SHP77 (cell line): ENCODE measurements at regions not wholly inside any gene's neighbourhood (a gene's known extent, or its start where the extent isn't known, plus 50 kb on each side); places are given as distances from the start of the nearest gene placed in this dataset.
"Not testable (repeated sequence)": the region's sequence is repeated elsewhere in the genome, so short reads cannot be mapped to it uniquely, and the experiment has no call there.

Source experiments
- DNase-seq, 2 experiments: peaks; one replicate each; lab custom pipeline; 2025; lab: John Stamatoyannopoulos, UW

DNA sequence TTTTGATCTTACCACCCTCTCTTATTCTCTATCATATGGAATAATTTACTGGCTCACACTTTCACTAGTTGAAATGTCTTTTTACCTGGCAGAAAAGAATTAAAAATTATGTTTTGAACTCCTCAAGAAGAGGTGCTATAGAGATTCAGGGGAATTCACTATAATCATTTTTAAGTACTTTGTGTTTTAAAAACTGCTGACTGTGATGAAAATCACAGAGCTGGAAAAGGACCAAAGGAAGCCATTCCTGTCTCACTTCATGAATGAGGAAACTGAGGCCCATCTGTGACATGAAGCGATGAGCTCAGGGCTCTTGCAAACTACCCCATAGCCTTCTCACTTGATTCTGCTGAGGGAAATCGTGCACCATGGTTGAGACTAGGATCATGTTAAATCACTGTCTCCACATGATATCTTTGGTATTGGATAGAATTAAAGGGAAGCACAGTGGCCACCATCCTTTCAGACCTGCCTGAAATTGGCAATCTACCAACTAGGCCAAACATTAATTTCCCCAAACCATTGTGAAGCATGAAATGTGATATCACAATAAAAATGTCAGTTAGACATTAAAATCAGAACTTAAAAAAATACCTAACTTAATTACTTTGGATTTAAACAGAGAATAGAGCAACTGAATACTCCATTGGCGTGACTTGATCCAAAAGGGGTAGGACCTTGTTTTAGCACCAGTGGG lies 141.0 kb downstream of the FZD1 start:
- no peak for DNase-seq

DNA sequence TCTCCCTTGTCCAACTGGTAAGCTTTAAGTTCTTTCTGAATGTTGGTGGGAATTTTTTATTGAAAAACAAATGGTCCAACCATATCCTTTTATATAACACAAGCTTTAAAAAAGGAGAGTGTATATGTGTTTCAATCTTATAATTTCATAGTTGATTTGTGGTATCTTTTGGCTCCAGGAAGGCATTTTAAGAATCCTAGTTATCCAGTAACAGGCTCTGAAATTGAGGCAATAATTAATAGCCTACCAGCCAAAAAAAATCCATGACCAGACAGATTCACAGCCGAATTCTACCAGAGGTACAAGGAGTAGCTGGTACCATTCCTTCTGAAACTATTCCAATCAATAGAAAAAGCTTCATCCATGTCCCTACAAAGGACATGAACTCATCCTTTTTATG lies 141.6 kb downstream of the FZD1 start:
- not testable (repeated sequence) for DNase-seq

DNA sequence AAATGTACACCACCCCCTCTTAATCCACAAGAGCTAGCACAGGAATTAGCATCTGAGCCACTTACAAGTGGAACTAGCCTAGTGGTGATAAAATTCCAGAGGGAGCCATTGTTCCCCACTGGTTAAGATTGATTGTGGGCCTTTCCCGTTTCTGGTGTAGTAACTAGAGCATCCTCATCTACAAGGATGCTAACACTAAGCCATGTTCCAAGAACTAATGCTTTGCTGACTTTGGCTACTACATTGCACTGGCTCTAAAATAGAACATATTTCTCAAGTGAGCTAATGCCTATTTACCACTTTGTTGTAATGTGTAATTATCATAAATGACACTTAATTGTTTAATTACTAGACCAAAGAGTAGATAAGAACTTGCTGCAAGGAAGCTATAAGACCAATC lies 143.7 kb downstream of the FZD1 start:
- no peak for DNase-seq

DNA sequence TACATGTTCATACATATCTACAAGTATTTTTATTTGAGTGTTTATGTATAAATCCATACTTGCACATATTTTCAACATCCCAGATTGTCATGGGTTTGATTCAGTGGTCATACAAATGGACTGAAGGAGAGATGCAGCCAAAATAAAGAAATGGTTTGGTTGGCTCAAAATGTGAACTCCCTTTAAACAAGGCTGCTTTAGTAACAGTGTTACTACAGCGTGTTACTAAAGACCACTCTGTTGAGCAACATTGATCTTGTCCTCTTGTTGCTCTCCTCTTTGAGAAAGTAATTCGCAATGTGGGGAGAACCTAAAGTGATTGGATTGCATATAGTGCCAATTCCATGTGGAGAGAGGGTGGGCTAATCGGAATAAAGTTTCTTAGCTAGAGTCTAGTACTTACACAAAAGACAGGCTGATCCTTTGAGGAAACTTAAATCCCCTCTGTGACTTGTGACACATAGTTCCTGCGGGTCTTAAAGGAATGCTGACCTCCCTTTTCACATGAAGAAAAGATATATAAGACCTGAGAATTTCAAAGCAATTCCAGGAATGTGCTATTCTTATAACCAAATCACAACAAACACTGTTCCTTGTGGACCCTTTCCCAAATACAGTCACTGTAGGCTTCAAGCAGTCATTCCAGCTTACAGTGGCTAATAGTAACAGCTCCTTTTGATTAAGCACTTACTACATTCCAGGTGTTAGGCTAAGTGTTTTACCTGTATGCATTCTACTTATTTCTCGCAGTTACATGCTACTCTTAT lies 144.3 kb downstream of the FZD1 start:
- no peak for DNase-seq

DNA sequence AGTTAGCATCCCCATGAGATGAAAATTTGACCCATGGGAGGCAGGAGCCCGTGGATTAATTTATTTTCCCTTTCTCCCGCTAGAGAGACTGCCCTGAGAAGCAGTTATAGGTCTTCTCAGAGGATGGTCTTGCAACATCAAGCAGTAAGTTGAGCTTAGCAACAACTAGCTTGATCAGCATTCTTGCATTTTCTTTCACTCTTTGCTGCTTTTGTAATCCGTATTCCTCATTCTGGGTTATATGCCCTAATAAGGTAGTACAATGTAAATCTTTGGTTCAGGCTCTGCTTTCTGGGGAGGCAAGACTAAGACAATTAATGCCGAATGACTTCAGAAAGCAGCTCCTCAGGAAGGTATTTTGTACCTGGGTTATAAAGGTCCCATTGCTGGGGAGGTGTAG lies 146.8 kb downstream of the FZD1 start:
- no peak for DNase-seq

DNA sequence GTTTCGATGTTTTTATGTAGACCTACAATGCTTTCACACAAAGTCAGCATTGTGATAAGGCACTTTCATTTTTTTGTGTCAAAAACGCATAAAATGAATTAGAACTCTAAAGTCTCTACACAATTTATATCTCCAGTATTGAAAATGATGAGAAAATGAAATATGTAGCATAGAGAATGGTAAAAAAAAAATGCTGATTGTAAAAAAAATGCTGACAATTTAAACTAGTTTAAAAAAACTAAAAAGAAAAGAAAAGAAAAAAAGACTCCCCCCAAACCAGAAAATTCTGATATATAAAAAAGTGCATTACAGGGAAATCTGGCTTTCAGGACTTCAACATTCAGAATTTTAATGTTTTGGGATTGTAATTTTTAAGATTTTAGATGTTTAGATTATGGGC lies 148.1 kb downstream of the FZD1 start:
- DNase-seq, result no peak

DNA sequence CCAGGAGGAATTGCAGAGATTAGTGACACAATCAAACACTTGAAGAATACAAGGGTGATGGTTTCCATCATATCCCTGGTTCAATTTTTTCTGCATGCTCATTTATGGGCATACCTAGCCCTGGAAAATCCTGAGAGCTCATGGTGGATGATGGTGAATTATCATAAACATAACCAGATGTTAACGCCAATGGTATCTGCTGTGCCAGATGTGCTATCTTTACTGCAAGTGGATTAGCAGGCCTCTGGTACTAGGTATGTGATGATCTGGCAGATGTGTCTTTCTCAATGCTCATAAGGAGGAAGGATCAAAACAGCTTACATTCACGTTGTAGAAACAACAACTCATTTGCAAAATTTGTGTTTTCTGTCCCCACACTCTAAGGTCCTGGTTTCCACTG lies 150.5 kb downstream of the FZD1 start:
- no peak for DNase-seq

DNA sequence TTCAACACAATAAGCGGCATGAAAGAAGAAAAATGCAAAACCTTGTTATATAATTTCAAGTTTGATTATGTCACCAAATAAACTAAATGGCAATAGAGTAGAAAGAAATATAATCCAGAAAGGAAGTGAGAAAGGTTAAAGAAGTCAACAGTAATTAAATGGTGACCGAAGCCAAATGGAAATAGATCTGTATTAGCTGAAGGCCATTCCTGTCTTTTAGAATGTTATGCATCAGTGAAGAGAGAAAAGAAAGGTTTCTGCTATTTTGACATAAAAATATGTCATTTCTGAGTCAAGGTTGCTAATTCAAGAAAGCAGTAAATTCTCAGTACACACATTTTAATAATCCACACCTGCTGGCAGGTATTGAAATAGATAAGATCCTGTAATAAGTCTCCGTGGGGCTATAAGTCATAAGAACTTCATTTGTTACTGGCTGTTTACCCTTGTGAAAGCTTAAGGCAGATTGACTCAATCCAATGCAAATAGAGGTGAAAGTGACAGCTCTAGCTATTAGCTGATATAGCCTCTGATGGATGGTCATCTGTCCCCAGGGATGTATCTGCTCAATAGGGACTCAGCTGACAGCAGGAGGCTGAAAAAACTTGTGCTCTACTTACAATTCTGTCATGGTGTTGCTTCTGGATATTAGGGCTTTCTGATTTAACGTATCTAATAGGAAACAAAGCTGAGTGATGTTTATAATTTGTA lies 152.1 kb downstream of the FZD1 start:
- no peak for DNase-seq

DNA sequence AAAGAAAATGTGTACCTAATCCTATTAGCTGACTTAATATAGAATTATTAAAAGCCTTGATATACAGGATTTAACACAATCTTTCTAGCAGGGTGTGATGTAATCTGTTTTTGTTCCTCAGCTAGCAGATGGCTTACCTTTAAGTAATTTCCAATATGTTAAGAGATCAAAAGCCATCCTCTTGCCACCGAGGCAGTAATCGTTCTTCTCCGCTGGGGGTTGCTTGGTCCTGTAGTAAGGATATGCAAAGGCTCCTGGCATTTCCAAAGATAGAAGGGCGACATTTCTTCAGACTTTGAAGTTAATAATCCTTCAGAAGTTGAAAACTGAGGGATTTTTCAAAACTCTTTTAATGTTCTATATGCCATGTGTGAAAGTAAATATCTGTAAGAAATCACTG lies 156.4 kb downstream of the FZD1 start:
- no peak for DNase-seq

DNA sequence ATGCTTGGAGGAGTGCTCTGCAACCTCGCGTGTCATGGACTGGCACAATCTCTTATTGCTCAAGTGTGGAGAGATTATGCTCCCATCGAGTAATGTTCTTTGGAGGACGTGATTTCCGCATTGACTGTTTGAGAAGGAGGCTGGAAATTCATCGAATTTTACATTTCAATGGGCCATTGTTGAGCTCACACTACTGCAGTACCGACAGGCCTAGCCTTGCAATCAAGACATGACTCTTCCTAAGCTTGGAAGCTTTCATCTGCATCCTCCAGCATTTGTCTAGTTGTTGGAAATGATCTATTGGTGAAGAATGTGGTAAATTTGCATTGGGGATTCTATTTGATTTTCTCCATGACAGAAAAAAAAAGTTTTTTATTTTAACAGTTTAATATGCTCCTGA lies 156.8 kb downstream of the FZD1 start:
- DNase-seq, result no peak

DNA sequence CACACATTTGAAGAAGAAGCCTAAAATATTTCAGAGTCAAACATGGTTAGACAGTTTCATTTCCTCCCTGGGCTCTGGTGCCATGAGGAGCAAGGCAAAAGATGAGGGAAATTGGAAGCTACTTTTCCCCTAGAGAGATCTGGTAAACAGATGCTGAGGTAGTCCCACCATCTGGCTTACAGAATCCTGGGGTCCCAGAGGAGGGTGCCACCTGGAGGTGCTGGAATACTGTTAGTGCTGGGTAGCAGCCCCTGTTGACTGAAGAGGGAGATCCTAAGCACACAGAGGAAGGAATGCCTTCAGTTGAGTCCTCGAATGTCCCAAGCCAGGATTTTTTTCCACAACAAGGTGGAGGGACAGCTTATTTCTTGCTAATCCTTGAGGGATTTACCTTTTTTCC lies 160.1 kb downstream of the FZD1 start:
- no peak for DNase-seq

DNA sequence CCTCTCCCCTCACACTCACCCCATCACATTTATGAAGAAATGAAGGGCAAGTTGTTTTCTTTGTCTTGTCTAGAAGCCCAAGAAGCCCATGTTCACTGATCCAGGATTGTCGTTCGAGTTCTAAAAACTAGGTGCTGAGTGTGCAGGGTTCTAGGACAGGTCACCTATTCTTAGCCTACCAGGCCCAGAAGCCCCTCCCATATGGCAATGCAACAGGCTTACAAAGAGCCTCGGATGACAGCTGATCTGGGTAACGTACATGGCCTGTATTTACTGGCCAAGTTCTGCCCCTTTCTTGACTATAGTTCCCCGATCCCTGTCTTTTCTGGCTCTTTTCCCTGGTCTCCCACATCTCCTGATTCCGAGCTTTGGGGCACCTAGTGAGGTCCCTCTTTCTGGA lies 160.9 kb downstream of the FZD1 start:
- DNase-seq, result no peak

DNA sequence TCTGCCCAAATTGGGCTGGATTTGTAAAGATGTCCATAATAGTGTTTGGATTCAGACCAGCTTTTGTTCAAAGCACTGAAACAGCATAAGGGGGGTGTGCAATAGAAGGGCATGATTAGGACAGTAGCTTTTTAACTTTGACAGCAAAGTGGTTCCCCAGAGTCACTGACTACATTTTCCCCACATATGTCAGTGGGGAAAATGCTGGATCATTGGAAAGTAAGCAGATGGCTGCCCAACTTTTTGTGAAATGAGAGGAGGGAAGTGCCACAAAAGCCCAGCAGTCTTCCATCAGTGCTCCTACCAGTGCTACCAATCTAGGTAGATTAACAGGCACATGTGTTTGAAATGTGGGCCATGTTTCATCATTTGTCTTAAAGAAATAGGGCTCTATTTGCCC lies 162.8 kb downstream of the FZD1 start:
- no peak for DNase-seq

DNA sequence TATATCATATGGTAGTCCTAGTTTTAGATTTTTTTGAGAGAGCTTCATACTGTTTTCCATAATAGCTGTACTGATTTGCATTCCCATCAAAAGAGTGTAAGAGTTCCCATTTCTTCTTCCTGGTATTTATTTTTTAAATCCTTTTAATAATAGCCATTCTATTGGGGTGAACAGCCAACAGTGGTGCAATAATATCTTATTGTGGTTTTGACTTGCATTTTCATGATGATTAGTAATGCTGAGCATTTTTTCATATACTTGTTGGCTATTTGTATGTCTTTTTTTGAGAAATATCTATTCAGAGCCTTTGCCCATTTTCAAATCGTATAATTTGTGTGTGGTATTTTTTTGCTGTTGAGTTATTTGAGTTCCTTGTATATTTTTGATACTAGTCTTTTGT lies 167.4 kb downstream of the FZD1 start:
- DNase-seq, result no peak

DNA sequence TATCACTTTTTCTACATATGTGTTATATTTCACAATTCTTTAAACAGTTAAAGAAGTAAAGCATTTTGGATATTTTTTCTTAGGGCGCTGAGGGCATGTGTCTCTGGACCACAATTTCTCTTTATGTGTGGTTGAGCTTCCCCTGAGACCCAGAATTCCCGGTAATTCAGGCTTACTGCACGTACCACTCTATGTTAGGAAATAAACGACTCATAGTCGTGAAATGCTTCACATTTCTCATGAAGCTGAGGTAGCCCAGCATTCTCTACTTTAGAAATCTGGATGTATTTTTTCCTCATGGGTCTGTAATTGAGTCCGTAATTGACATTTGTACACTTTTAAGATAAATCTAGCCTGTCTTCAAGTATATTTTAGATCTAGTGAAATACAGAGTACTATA lies 170.6 kb downstream of the FZD1 start:
- DNase-seq, result no peak

DNA sequence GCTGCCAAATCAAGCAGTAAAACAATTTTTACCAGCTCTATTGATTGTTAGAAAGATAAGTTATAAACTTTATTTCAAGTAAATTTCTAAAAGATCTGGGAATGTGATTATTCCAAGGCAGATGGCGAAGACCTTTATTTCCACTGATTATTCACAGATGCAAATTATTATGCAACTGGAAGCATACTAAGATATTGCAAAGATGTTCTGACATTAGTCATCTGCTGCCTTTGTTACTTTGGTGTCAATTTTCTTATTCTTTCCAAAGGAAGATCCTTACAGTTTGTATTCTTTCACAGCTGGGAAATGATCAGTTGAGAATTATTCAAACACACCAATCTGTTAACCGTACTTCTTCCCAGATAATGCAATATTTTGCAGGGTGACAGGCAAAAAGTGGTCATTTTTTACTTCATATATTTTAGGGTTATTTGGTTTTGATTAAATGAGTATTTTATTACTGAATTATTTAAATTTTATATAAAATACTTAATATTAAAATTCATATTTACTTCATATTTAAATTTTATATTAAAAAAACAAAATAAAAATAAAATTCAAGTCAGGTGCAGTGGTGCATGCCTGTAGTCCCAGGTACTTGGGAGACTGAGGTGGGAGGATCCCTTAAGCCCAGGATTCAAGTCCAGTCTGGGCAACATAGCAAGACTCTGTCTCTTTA lies 171.3 kb downstream of the FZD1 start:
- DNase-seq, result no peak

DNA sequence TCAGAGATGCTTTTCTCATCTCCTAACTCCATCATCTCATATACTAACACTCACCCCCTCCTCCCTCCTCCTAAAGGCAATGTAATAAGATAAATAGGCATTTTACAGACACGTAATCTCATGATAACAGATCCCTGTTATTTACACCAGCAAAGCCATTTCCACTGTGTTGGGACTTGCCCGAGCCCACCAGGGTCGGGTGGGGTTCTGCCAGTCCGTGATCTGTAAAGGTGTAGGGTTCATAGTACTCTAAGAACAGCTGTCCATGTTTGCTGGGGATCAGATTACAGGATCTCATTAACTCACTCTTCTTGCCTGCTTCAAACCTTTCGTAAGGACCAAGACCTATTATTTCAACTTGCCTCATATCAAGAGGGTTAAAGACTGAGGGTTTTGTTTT lies 172.4 kb downstream of the FZD1 start:
- DNase-seq, result peak; percentile 69

DNA sequence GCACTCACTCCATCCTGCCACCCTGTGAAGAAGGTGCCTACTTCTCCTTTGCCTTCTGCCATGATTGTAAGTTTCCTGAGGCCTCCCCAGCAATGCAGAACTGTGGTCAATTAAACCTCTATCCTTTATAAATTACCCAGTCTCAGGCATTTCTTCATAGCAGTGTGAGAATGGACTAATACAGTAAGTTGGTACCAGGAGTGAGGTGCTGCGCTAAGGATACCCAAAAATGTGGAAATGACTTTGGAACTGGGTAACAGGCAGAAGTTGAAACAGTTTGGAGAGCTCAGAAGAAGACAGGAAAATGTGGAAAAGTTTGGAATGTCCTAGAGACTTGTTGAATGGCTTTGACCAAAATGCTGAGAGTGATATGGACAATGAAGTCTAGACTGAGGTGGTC lies 176.0 kb downstream of the FZD1 start:
- not testable (repeated sequence) for DNase-seq

DNA sequence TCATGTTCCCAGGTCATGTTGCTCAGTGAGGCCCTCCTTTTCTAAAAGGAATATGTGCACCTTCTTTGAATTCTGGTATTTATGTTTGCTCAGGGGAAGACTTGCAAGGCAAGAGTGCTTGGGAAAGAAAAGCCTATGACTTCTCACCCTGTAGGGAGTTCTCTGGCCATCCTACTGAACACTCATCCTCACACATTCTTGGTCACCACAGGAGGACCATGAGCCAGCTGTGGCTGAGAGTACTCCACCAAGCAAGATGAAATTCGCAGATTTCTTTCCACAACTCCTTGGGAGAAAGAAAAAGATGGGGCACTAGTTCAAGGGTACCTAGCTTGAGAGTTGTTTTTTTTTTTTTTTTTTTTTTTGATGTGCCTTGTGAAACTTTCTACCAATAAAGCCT lies 179.6 kb downstream of the FZD1 start:
- DNase-seq, result no peak

DNA sequence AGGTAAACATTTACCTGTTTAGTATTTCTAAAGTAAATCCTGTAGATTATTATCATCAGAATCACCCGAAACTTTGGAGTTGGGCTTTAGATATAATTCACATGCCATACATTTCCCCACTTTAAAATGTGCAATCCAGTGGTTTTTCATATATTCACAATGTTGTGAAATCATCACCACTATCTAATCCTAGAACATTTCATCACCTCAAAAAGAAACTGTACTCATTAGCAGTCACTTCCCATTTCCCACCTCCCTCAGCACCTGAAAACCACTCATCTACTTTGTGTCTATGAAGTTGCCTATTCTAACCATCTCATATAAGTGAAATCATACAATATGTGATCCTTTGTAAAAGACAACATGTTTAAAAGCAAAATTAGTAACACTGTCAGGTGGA lies 182.6 kb downstream of the FZD1 start:
- DNase-seq, result no peak

DNA sequence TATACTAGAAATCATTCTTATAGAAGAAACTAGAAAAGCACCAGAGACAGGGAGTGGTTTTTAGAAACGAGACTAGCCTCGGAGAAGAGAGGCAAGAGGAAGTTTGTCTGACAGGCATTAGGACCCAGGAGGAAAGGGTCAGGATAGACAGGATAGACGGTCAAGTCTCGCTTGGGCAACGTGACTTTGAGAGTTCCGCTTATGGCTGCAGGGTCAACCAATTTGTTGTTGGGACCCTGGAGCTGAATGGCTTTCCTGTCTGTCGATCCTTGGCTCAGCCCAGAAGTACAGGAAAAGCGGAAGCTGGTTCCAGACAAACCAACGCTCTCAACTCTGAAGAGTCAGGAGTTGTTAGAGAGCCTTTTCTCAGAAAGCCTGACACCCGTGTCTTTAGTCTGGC lies 191.2 kb downstream of the FZD1 start:
- DNase-seq, result no peak

DNA sequence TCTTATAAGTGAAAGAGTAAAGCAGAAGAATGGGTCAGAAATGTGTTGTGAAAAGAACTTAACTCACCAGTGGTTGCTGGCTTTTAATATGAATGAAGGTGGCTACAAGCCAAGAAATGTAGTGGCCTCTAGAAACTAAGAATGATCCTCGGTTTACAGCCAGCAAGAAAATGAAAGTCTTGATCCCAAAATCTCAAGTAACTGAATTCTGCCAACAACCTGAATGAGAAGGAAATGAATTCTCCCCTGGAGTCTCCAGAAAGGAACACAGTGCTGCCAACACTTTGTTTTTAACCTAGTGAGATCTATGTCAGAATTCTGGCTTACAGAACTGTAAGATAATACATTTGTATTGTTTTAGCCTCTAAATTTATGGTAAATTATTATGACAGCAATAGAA lies 193.0 kb downstream of the FZD1 start:
- no peak for DNase-seq

DNA sequence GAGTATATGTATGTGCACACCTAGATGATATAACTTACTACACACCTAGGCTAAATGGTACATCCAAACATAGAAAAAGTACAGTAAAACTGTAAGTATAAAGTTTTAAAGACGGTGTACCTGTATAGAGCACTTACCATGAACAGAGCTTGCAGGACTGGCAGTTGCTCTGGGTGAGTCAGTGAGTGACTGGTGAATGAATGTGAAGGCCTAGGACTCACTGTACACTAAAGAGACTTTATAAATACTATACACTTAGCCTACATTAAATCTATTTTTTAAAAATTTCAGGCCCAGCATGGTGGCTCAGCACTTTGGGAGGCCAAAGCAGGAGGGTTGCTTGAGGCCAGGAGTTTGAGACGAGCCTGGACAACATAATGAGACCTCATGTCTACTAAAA lies 195.3 kb downstream of the FZD1 start:
- DNase-seq, result no peak
